NCI-H524 treated with DMSO at 0.1 percent for 48 hours (cell line): ENCODE measurements at regions not wholly inside any gene's neighbourhood (a gene's known extent, or its start where the extent isn't known, plus 50 kb on each side); places are given as distances from the start of the nearest gene placed in this dataset.
A peak's percentile ranks its signal among the peaks of the same experiment; 100 is the strongest.

Experiments used
- DNase-seq: peaks from one replicate; lab custom pipeline; 2025; lab: John Stamatoyannopoulos, UW

GRCh38 chr17:74085434-74085833 lies 118.0 kb upstream of the RPL38 start:
- DNase-seq = no peak

GRCh38 chr17:74087002-74087585 lies 116.4 kb upstream of the RPL38 start:
- DNase-seq = no peak

- no peak for DNase-seq
Measured at GRCh38 chr17:74088285-74088933, 115.1 kb upstream of the RPL38 start.

GRCh38 chr17:74088934-74089329 lies 114.5 kb upstream of the RPL38 start:
- DNase-seq = no peak

- no peak for DNase-seq
Measured at GRCh38 chr17:74089380-74089779, 114.1 kb upstream of the RPL38 start.

GRCh38 chr17:74089869-74090464 lies 113.5 kb upstream of the RPL38 start:
- peak; percentile 55 for DNase-seq

- DNase-seq = no peak
Measured at GRCh38 chr17:74094651-74095050, 108.8 kb upstream of the RPL38 start.

GRCh38 chr17:74096456-74096855 lies 107.0 kb upstream of the RPL38 start:
- peak; percentile 41 for DNase-seq

- DNase-seq = no peak
Measured at GRCh38 chr17:74097450-74098135, 105.9 kb upstream of the RPL38 start.

GRCh38 chr17:74098136-74099024 lies 105.1 kb upstream of the RPL38 start:
- no peak for DNase-seq

- no peak for DNase-seq
Measured at GRCh38 chr17:74099442-74100340, 103.8 kb upstream of the RPL38 start.

GRCh38 chr17:74104921-74105320 lies 98.6 kb upstream of the RPL38 start:
- no peak for DNase-seq

- DNase-seq = no peak
Measured at GRCh38 chr17:74107107-74107506, 96.4 kb upstream of the RPL38 start.

- peak; percentile 51 for DNase-seq
Measured at GRCh38 chr17:74108126-74108705, 95.3 kb upstream of the RPL38 start.

GRCh38 chr17:74110467-74110866 lies 93.0 kb upstream of the RPL38 start:
- DNase-seq = no peak

GRCh38 chr17:74113326-74113725 lies 90.2 kb upstream of the RPL38 start:
- no peak for DNase-seq

GRCh38 chr17:74113952-74114351 lies 89.5 kb upstream of the RPL38 start:
- no peak for DNase-seq

- DNase-seq = no peak
Measured at GRCh38 chr17:74114881-74115470, 88.5 kb upstream of the RPL38 start.

- DNase-seq = no peak
Measured at GRCh38 chr17:74115586-74115985, 87.9 kb upstream of the RPL38 start.

- no peak for DNase-seq
Measured at GRCh38 chr17:74116087-74116717, 87.3 kb upstream of the RPL38 start.
